Activated CD8-positive, alpha-beta T cell treated with anti-CD3 and anti-CD28 coated beads for 36 hours (primary cell): ENCODE measurements at regions not wholly inside any gene's neighbourhood (a gene's known extent, or its start where the extent isn't known, plus 50 kb on each side); places are given as distances from the start of the nearest gene placed in this dataset.
"Not testable (repeated sequence)": the region's sequence is repeated elsewhere in the genome, so short reads cannot be mapped to it uniquely, and the experiment has no call there.

Experiments
- ATAC-seq: fragments of 200-7000 bp; cut with Tn5 transposase; one replicate; pipeline ENCODE4 v1.10.0; 2021; ENCODE audit warnings: mild to moderate bottlenecking, moderate library complexity
- CTCF ChIA-PET: fragments of 350-600 bp; sonication (Branson Sonifier 250); formaldehyde crosslinking; loops from one replicate; lab custom pipeline; 2021; ENCODE audit warnings: antibody characterized with exemption; lab: Charles Lee
- POLR2A ChIA-PET: fragments of 350-600 bp; sonication (Branson Sonifier 250); formaldehyde crosslinking; loops from one replicate; lab custom pipeline; 2021; ENCODE audit warnings: antibody characterized with exemption; lab: Charles Lee
- DNase-seq: peaks from one replicate; pipeline ENCODE4 v3.0.0-alpha.2; 2020
- H3K27ac Mint-ChIP-seq: one replicate; pipeline ENCODE4 v1.8.0; 2021; ENCODE audit warnings: mild to moderate bottlenecking, mixed read lengths
- H3K27me3 Mint-ChIP-seq: one replicate; pipeline ENCODE4 v1.8.0; 2021; ENCODE audit warnings: mixed read lengths
- H3K36me3 Mint-ChIP-seq: one replicate; pipeline ENCODE4 v1.8.0; 2021; ENCODE audit warnings: low read depth, mixed read lengths
- H3K4me1 Mint-ChIP-seq: one replicate; pipeline ENCODE4 v1.8.0; 2021; ENCODE audit warnings: low read depth, mixed read lengths
- H3K4me3 Mint-ChIP-seq: one replicate; pipeline ENCODE4 v1.8.0; 2021; ENCODE audit warnings: mild to moderate bottlenecking, moderate library complexity, mixed read lengths
- H3K9me3 Mint-ChIP-seq: one replicate; pipeline ENCODE4 v1.8.0; 2021; ENCODE audit warnings: mixed read lengths
- CTCF ChIP-seq: fragments of 200-600 bp; IDR thresholded peaks from one replicate; pipeline ENCODE4 v1.8.0; 2022; ENCODE audit warnings: antibody characterized with exemption, mild to moderate bottlenecking
- intact Hi-C: fragments of 100-400 bp; cut with micrococcal nuclease; formaldehyde crosslinking; loops from one replicate; pipeline ENCODE4 v1.10.0; 2022

- Mint-ChIP-seq H3K27me3 (peaks cover 7% of the 10 kb centered on the region), H3K4me3 (no peak overlapping the region), H3K9me3 (no peaks in the 10 kb centered on the region), H3K4me1 (no peaks in the 10 kb centered on the region), H3K27ac (no peak overlapping the region), H3K36me3 (no peaks in the 10 kb centered on the region)
- DNase-seq (no peak), ATAC-seq (no peak)
- TF ChIP-seq CTCF, result no peak
- intact Hi-C loops, result no loop called here
- ChIA-PET POLR2A (no interaction called here), CTCF (interaction anchor here (1.2 kb wide), 1 partner anchor 299 kb away, joined by 3 read pairs; no protein-coding TSS in a partner anchor)
Observed at GRCh38 chr19:33866696-33867095, 70.0 kb downstream of the KCTD15 start.

GRCh38 chr19:33868076-33868735, 71.5 kb downstream of the KCTD15 start:
- no peaks in the 10 kb centered on the region for H3K36me3 Mint-ChIP-seq
- DNase-seq, result no peak
- peaks cover 7% of the 10 kb centered on the region for H3K27me3 Mint-ChIP-seq
- no peak for TF ChIP-seq CTCF
- intact Hi-C loops, result no loop called here
- H3K9me3 Mint-ChIP-seq, result peaks cover 2% of the 10 kb centered on the region
- H3K4me3 Mint-ChIP-seq, result no peak overlapping the region
- no peaks in the 10 kb centered on the region for H3K4me1 Mint-ChIP-seq
- ChIA-PET POLR2A (no interaction called here), CTCF (interaction anchor here (2.9 kb wide), 1 partner anchor 90 kb away, joined by 8 read pairs; no protein-coding TSS in a partner anchor)
- no peak overlapping the region for H3K27ac Mint-ChIP-seq
- ATAC-seq, result no peak

GRCh38 chr19:33868788-33869412, 72.2 kb downstream of the KCTD15 start:
- ATAC-seq (no peak), DNase-seq (no peak)
- H3K4me1 Mint-ChIP-seq, result no peaks in the 10 kb centered on the region
- peaks cover 2% of the 10 kb centered on the region for H3K9me3 Mint-ChIP-seq
- intact Hi-C loops, result no loop called here
- H3K27me3 Mint-ChIP-seq, result peaks cover 7% of the 10 kb centered on the region
- no peaks in the 10 kb centered on the region for H3K36me3 Mint-ChIP-seq
- H3K4me3 Mint-ChIP-seq, result no peak overlapping the region
- no peak overlapping the region for H3K27ac Mint-ChIP-seq
- ChIA-PET CTCF (interaction anchor here (1.8 to 2.9 kb wide), 2 partner anchors 15 to 91 kb away, joined by 4 to 8 read pairs; no protein-coding TSS in a partner anchor), POLR2A (interaction anchor here (0.9 kb wide), 1 partner anchor 54 kb away, joined by 3 read pairs; no protein-coding TSS in a partner anchor)
- TF ChIP-seq CTCF, result no peak

GRCh38 chr19:33870298-33870932, 73.7 kb downstream of the KCTD15 start:
- H3K9me3 Mint-ChIP-seq, DNase-seq, H3K27me3 Mint-ChIP-seq, H3K4me3 Mint-ChIP-seq, ATAC-seq, H3K36me3 Mint-ChIP-seq, H3K4me1 Mint-ChIP-seq, POLR2A ChIA-PET, H3K27ac Mint-ChIP-seq, intact Hi-C loops: not testable (repeated sequence)
- CTCF ChIA-PET, result interaction anchor here (1.8 to 2.9 kb wide), 2 partner anchors 13 to 92 kb away, joined by 4 to 8 read pairs; no protein-coding TSS in a partner anchor

GRCh38 chr19:33871605-33872004, 74.9 kb downstream of the KCTD15 start:
- intact Hi-C loops, result no loop called here
- H3K36me3 Mint-ChIP-seq, result no peaks in the 10 kb centered on the region
- H3K4me1 Mint-ChIP-seq, result no peaks in the 10 kb centered on the region
- no peak for ATAC-seq
- TF ChIP-seq CTCF, result no peak
- POLR2A ChIA-PET, result no interaction called here
- peaks cover 7% of the 10 kb centered on the region for H3K27me3 Mint-ChIP-seq
- peaks cover 2% of the 10 kb centered on the region for H3K9me3 Mint-ChIP-seq
- no peak for DNase-seq
- H3K27ac Mint-ChIP-seq, result no peak overlapping the region
- CTCF ChIA-PET, result no interaction called here
- no peak overlapping the region for H3K4me3 Mint-ChIP-seq
